Tongue (tissue), 1 donor: ENCODE measurements at regions not wholly inside any gene's neighbourhood (a gene's known extent, or its start where the extent isn't known, plus 50 kb on each side); places are given as distances from the start of the nearest gene placed in this dataset.
"Not testable (repeated sequence)": the region's sequence is repeated elsewhere in the genome, so short reads cannot be mapped to it uniquely, and the experiment has no call there.

ENCODE experiments used
- DNase-seq: peaks from one replicate; pipeline ENCODE4 v3.0.0-alpha.2; 2015

DNA sequence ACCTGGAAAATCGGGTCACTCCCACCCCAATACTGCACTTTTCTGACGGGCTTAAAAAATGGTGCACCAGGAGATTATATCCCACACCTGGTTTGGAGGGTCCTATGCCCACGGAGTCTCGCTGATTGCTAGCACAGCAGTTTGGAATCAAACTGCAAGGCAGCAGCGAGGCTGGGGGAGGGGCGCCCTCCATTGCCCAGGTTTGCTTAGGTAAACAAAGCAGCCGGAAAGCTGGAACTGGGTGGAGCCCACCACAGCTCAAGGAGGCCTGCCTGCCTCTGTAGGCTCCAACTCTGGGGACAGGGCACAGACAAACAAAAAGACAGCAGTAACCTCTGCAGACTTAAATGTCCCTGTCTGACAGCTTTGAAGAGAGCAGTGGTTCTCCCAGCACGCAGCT is 167.1 kb upstream of the PHACTR1 start:
- not testable (repeated sequence) for DNase-seq

- not testable (repeated sequence) for DNase-seq
Observed at GRCh38 chr6:12554820-12555219, 161.7 kb upstream of the PHACTR1 start.

DNA sequence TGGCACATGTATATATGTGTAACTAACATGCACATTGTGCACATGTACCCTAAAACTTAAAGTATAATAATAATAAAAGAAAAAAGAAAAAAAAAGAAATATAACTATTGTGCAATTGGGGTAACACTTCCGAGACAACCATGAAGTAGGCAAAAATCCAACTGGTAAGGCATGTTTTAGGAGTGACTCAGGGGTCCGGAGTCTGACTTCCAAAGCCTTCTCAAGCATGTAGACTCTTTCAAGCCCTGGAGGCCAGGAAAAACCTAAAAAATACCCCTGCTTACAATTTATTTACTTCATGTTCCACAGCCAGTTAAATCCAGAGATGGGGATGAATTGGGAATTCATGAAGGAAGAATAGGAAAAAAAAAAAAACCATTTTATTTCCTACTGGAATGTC is 161.3 kb upstream of the PHACTR1 start:
- DNase-seq: no peak

- DNase-seq: no peak
Observed at GRCh38 chr6:12555781-12556180, 160.8 kb upstream of the PHACTR1 start.

DNA sequence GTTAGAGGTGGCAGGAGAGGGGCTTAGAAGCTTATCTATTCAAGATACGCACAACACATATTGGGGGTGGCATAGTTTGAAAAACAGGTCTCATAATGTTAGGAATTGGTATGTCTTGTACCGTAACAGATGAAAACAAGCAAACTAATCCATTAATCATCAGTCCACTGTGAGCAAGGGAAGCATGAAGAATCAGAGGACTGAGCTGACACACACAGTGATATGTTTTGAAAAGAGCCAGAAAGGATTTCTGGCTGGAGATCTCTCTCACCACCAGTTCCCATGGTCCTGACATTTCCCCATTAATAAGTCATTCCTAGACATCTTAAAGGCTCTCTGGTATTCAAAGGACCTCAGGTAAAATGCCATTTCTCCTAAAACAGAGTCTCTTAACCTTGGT is 158.8 kb upstream of the PHACTR1 start:
- no peak for DNase-seq

DNA sequence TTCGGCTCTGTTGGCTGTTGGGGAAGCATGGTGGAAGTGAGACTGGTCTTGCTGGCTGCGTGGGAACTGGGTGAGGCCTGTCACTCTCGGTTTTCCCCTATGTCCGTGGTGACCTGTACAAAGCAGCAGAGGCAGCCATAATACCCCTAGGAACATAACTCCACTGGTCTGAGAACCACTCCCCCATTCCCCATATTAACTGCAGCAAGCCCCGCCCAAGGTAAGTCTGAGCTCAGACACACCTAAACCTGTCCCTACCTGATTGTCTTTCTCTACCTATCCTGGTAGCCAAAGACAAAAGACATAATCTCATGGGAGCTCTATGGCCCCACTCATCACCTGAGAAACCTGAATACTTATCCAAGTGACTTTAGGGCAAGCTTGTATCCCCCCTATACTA is 156.3 kb upstream of the PHACTR1 start:
- DNase-seq: no peak

DNA sequence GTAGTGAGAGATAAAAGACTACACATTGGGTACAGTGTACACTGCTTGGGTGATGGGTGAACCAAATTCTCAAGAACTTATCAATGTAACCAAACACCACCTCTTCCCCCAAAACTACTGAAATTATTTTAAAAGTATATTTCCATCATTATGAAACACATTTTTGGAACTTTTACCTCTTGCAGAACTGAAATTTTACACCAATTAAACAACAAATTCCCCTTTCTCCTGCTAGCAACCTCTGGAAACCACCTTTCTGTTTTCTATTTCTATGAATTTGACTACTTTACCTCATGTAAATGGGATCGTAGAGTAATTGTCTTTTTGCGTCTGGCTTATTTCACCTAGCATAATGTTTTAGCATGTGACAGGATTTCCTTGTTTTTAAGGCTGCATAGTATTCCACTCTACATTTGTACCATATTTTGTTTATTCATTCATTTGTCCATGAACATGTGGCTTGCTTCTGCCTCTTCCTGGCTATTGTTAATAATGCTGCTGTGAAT is 149.9 kb upstream of the PHACTR1 start:
- no peak for DNase-seq

- DNase-seq: no peak
Observed at GRCh38 chr6:12567682-12568081, 148.9 kb upstream of the PHACTR1 start.

DNA sequence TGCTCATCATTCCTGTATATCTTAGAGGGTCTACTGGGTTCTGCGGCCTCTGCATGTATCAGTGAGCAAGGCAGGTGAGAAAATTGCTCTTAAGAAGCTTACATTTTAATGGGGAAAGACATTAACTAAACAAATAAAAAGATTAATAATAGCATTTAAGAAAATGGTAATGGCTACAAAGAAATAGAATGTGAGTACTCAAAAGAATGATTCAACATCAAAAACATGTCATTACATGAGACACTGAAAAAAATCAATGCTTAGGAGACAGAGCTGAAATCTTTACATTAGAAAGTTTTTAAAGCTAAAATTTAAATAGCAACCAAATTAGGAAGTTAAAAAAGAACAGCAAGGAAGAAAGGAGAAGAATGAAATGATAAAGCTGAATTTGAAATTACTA is 146.9 kb upstream of the PHACTR1 start:
- no peak for DNase-seq

DNA sequence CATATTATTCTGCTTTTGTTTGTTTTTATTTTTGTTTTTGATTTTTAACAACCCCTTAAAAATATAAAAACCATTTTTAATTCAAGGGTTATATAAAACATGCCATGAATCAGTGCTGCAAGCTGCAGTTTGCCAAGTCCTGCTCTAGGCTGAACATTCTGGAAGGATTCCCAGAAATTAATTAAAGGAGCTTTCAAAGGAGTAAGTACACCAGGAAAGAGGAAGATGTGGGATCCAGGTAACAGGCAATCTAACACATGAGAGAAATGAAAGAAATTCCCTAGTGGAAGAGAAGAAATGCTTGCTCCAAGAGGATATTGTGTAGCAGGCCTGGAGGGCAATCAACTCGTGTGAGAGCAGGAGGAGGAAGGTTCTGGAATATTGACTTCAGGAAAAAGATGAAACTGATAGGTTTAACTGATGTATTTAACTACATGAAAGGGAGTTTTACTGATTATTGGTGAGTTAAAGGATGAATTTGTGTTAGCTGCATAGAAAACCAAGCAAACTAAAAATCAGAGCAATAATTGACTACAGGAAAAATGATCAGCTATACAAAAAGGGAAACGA is 146.0 kb upstream of the PHACTR1 start:
- peak; percentile 52 for DNase-seq

GRCh38 chr6:12572896-12573827 is 143.4 kb upstream of the PHACTR1 start:
- DNase-seq: no peak

DNA sequence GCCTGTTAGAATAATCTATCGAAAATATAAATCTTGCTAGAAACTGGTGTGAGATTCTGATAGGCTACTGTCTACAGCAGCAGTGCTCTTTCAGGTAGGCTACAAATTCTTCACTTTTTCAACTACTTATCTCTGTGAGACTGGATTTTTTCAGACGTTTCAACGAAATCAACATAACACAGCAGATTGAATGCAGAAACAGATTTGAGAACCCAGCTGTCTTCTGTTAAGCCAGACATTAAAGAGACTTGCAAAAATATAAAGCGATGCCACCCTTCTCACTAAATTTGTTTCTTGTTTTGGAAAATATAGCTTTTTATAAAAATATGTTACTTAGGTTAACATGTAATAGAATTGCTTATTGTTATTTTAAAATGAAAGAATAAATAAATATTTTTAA is 140.6 kb upstream of the PHACTR1 start:
- DNase-seq: no peak

GRCh38 chr6:12576389-12576788 is 140.2 kb upstream of the PHACTR1 start:
- no peak for DNase-seq

DNA sequence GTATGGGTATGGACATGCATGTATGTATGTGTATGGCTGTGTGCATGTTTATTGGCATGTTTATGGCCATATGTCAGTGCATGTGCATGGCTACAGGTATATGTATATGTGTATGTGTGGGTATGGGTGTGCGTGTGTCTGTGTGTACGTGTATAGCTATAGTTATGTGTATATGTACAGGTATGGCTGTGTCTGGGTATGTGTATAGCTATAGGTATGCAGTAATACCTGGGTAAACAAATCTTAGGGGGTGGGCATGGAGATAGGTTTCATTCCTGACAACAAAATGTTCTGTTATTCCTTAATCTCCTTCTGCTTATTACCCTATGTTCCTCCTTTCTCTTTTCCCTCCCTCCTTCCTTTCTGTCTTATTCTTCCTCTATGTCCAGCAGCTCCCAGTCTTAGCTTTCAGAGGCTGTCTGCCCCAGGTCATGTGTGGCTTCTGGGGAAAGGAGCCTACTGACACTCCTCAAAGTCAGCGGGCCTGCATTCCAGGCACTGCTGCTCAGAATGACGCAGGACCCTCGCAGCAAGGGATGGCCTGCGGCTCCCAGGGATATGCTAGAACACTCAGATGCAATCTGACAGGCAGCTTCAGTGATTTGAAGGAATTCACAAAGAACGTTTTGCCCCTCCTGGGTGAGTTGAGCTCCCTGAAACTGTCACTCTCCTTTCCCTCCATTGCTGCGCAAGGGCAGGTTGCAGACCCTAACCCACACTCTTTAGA is 139.3 kb upstream of the PHACTR1 start:
- DNase-seq: no peak

GRCh38 chr6:12578097-12578496 is 138.5 kb upstream of the PHACTR1 start:
- DNase-seq: no peak

DNA sequence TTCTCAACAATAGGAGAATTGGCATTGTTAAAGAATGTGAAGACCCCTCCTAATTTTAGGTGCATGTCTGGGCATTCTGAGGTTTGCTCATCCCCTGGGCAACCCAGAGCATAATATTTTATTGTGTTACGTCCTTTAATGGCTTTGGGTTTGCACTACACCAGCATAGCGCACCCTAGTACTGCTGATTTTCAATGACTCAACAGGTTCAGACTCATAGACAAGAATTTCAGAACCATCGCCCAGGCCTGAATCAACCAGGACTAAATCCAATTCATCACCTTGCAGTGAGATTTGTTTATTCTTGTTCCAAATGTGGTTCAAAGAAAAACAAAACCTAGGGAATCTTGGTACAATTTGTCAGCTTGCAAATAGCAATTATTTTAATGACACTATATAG is 137.8 kb upstream of the PHACTR1 start:
- DNase-seq: no peak

GRCh38 chr6:12580290-12580689 is 136.3 kb upstream of the PHACTR1 start:
- DNase-seq: no peak

- no peak for DNase-seq
Observed at GRCh38 chr6:12582421-12583110, 134.0 kb upstream of the PHACTR1 start.

- DNase-seq: no peak
Observed at GRCh38 chr6:12584631-12585405, 131.7 kb upstream of the PHACTR1 start.

GRCh38 chr6:12585497-12585958 is 131.0 kb upstream of the PHACTR1 start:
- DNase-seq: no peak

DNA sequence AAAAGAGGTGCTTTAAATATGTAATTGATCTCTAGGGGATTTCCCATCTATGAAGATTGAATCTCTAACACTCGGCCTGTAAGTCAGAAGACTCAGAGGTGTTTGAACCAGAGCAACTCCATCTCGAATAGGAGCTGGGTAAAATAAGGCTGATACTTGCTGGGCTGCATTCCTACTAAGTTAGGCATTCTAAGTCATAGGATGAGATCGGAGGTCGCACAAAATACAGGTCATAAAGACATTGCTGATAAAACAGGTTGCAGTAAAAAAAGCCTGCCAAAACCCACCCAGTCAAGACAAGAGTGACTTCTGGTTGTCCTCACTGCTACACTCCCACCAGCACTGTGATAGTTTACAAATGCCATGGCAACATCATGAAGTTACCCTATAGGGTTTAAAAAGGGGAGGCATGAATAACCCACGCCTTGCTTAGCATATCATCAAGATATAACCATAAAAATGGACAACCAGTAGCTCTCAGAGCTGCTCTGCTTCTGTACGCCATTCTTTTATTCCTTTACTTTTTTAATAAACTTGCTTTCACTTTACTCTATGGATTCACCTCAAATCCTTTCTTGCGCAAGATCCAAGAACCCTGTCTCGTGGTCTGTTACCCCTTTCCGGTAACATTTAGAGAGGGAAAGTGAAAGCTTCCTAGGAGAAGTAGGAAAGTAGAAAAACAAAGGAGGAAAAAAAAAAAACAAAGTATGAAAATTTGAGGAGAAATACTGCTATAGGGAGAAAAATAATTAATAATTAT is 129.7 kb upstream of the PHACTR1 start:
- DNase-seq: no peak
